ENCODE measurements at regions not wholly inside any gene's neighbourhood (a gene's known extent, or its start where the extent isn't known, plus 50 kb on each side); places are given as distances from the start of the nearest gene placed in this dataset.

- Mint-ChIP-seq H3K27ac (ENCODE audit: unreplicated experiment) (no peak overlapping the region), H3K36me3 (ENCODE audit: unreplicated experiment) (no peaks in the 10 kb centered on the region), H3K4me1 (ENCODE audit: low read depth, unreplicated experiment) (peaks cover 2% of the 10 kb centered on the region), H3K27me3 (ENCODE audit: unreplicated experiment) (no peaks in the 10 kb centered on the region), H3K4me3 (ENCODE audit: unreplicated experiment) (no peak overlapping the region), H3K9me3 (ENCODE audit: unreplicated experiment) (no peaks in the 10 kb centered on the region)
- no peak for DNase-seq
- TF ChIP-seq CTCF (IDR thresholded peaks at IDR 0.05; ENCODE audit: partially characterized antibody, unreplicated experiment): no peak
These were observed 1237.1 kb downstream of the PCDH19 start for GRCh38 chrX:99172958-99173357.

- TF ChIP-seq CTCF (IDR thresholded peaks at IDR 0.05; ENCODE audit: partially characterized antibody, unreplicated experiment): no peak
- Mint-ChIP-seq H3K27me3 (ENCODE audit: unreplicated experiment) (no peaks in the 10 kb centered on the region), H3K9me3 (ENCODE audit: unreplicated experiment) (no peaks in the 10 kb centered on the region), H3K4me3 (ENCODE audit: unreplicated experiment) (no peak overlapping the region), H3K4me1 (ENCODE audit: low read depth, unreplicated experiment) (no peaks in the 10 kb centered on the region), H3K36me3 (ENCODE audit: unreplicated experiment) (no peaks in the 10 kb centered on the region), H3K27ac (ENCODE audit: unreplicated experiment) (no peak overlapping the region)
- DNase-seq: no peak
These were observed 1267.3 kb downstream of the PCDH19 start for GRCh38 chrX:99142745-99143144.

GRCh38 chrX:99137488-99137887 is 1272.6 kb downstream of the PCDH19 start:
- no peaks in the 10 kb centered on the region for H3K27me3 Mint-ChIP-seq (ENCODE audit: unreplicated experiment)
- H3K36me3 Mint-ChIP-seq (ENCODE audit: unreplicated experiment): no peaks in the 10 kb centered on the region
- no peak for TF ChIP-seq CTCF (IDR thresholded peaks at IDR 0.05; ENCODE audit: partially characterized antibody, unreplicated experiment)
- no peak overlapping the region for H3K27ac Mint-ChIP-seq (ENCODE audit: unreplicated experiment)
- H3K4me1 Mint-ChIP-seq (ENCODE audit: low read depth, unreplicated experiment): no peaks in the 10 kb centered on the region
- no peak overlapping the region for H3K4me3 Mint-ChIP-seq (ENCODE audit: unreplicated experiment)
- no peaks in the 10 kb centered on the region for H3K9me3 Mint-ChIP-seq (ENCODE audit: unreplicated experiment)
- DNase-seq: no peak

- no peak for DNase-seq
- H3K4me1 Mint-ChIP-seq (ENCODE audit: low read depth, unreplicated experiment): no peaks in the 10 kb centered on the region
- H3K27ac Mint-ChIP-seq (ENCODE audit: unreplicated experiment): no peak overlapping the region
These were observed 1293.1 kb downstream of the PCDH19 start for GRCh38 chrX:99117011-99117410.

More at GRCh38 chrX:99117011-99117410, 1293.1 kb downstream of the PCDH19 start:
- no peak overlapping the region for H3K4me3 Mint-ChIP-seq (ENCODE audit: unreplicated experiment)
- peaks cover 1% of the 10 kb centered on the region for H3K9me3 Mint-ChIP-seq (ENCODE audit: unreplicated experiment)
- H3K36me3 Mint-ChIP-seq (ENCODE audit: unreplicated experiment): no peaks in the 10 kb centered on the region
- no peaks in the 10 kb centered on the region for H3K27me3 Mint-ChIP-seq (ENCODE audit: unreplicated experiment)
- TF ChIP-seq CTCF (IDR thresholded peaks at IDR 0.05; ENCODE audit: partially characterized antibody, unreplicated experiment): no peak
